ENCODE measurements at regions not wholly inside any gene's neighbourhood (a gene's known extent, or its start where the extent isn't known, plus 50 kb on each side); places are given as distances from the start of the nearest gene placed in this dataset.

DNA sequence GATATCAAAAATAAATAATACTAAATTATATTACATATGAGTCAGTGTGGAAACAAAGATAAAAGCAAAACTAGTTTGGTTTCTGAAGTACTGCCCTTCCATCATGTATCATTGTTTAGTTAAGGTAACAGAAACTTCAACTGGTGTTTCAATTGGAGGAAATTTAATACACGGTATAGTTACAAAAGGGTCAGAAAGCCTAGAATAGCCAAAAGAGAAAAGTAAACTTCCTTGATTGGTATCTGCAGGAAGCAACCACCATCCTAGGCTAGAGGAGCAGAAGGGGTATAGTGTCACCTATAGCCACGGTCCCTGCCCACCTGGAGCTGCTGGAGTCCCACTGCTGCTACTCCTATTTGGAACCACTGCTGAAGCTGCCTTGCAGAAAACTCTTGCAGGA lies 185.6 kb downstream of the SLC7A11 start:
- TF ChIP-seq FOS (IDR thresholded peaks at IDR 0.05; ENCODE audit: low read depth, low read length) = no peak
- TF ChIP-seq, protein P1, sequence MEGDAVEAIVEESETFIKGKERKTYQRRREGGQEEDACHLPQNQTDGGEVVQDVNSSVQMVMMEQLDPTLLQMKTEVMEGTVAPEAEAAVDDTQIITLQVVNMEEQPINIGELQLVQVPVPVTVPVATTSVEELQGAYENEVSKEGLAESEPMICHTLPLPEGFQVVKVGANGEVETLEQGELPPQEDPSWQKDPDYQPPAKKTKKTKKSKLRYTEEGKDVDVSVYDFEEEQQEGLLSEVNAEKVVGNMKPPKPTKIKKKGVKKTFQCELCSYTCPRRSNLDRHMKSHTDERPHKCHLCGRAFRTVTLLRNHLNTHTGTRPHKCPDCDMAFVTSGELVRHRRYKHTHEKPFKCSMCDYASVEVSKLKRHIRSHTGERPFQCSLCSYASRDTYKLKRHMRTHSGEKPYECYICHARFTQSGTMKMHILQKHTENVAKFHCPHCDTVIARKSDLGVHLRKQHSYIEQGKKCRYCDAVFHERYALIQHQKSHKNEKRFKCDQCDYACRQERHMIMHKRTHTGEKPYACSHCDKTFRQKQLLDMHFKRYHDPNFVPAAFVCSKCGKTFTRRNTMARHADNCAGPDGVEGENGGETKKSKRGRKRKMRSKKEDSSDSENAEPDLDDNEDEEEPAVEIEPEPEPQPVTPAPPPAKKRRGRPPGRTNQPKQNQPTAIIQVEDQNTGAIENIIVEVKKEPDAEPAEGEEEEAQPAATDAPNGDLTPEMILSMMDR (conservative IDR thresholded peaks at IDR 0.05; ENCODE audit: low read depth, low read length) = no peak
- no peak for TF ChIP-seq CHD1 (IDR thresholded peaks at IDR 0.05; ENCODE audit: low read depth, low read length)
- TF ChIP-seq RCOR1 (IDR thresholded peaks at IDR 0.05; ENCODE audit: insufficient replicate concordance, low read length) = no peak
- TF ChIP-seq, protein P2, sequence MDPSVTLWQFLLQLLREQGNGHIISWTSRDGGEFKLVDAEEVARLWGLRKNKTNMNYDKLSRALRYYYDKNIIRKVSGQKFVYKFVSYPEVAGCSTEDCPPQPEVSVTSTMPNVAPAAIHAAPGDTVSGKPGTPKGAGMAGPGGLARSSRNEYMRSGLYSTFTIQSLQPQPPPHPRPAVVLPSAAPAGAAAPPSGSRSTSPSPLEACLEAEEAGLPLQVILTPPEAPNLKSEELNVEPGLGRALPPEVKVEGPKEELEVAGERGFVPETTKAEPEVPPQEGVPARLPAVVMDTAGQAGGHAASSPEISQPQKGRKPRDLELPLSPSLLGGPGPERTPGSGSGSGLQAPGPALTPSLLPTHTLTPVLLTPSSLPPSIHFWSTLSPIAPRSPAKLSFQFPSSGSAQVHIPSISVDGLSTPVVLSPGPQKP (IDR thresholded peaks at IDR 0.05; ENCODE audit: borderline replicate concordance, low read depth, low read length) = no peak
- no peak for TF ChIP-seq NFE2L2 (IDR thresholded peaks at IDR 0.05; ENCODE audit: low read depth, low read length)
- TF ChIP-seq, protein P3, sequence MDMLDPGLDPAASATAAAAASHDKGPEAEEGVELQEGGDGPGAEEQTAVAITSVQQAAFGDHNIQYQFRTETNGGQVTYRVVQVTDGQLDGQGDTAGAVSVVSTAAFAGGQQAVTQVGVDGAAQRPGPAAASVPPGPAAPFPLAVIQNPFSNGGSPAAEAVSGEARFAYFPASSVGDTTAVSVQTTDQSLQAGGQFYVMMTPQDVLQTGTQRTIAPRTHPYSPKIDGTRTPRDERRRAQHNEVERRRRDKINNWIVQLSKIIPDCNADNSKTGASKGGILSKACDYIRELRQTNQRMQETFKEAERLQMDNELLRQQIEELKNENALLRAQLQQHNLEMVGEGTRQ (IDR thresholded peaks at IDR 0.05; ENCODE audit: low read depth, low read length) = no peak
- no peak for TF ChIP-seq CEBPB (IDR thresholded peaks at IDR 0.05; ENCODE audit: low read depth, low read length)

All from IMR-90 (cell line).